Osteoblast (primary cell): ENCODE measurements at regions not wholly inside any gene's neighbourhood (a gene's known extent, or its start where the extent isn't known, plus 50 kb on each side); places are given as distances from the start of the nearest gene placed in this dataset.
A peak's percentile ranks its signal among the peaks of the same experiment; 100 is the strongest.

Experiments used
- DNase-seq: peaks from one replicate; pipeline ENCODE4 v3.0.0; 2011; ENCODE audit warnings: low spot score, mixed read lengths; ENCODE audit not compliant: insufficient read length; ENCODE audit errors: missing footprints
- H2AFZ ChIP-seq: 2 replicates; pipeline ENCODE4 v1.6.0; 2011; ENCODE audit warnings: mild to moderate bottlenecking, low read length
- H3K27ac ChIP-seq: 2 replicates; pipeline ENCODE4 v1.5.1; 2011; ENCODE audit warnings: mild to moderate bottlenecking, low read depth, low read length, moderate library complexity
- H3K27me3 ChIP-seq: 2 replicates; pipeline ENCODE4 v1.6.0; 2012; ENCODE audit warnings: mild to moderate bottlenecking, control low read depth, inconsistent platforms, low read length, moderate library complexity; ENCODE audit not compliant: insufficient read depth
- H3K36me3 ChIP-seq: 2 replicates; pipeline ENCODE4 v1.5.1; 2011; ENCODE audit warnings: mild to moderate bottlenecking, low read length, control low read depth, moderate library complexity; ENCODE audit not compliant: insufficient read depth
- H3K4me1 ChIP-seq: 2 replicates; pipeline ENCODE4 v1.5.1; 2011; ENCODE audit warnings: mild to moderate bottlenecking, low read length, control low read depth, moderate library complexity; ENCODE audit not compliant: insufficient read depth
- H3K4me2 ChIP-seq: 2 replicates; pipeline ENCODE4 v1.6.0; 2011; ENCODE audit warnings: mild to moderate bottlenecking, low read length; ENCODE audit not compliant: insufficient read depth
- H3K4me3 ChIP-seq: fragments of 200-600 bp; sonication (generic); 3 replicates; pipeline ENCODE4 v1.5.1; 2012; ENCODE audit warnings: mild to moderate bottlenecking, low read length, inconsistent platforms; ENCODE audit not compliant: insufficient read depth
- H3K79me2 ChIP-seq: 2 replicates; pipeline ENCODE4 v1.6.0; 2012; ENCODE audit warnings: mild to moderate bottlenecking, low read length, control low read depth, inconsistent platforms; ENCODE audit not compliant: insufficient read depth
- H3K9me3 ChIP-seq: 2 replicates; pipeline ENCODE4 v1.5.1; 2011; ENCODE audit warnings: low read depth, low read length, control low read depth
- H4K20me1 ChIP-seq: 2 replicates; pipeline ENCODE4 v1.6.0; 2012; ENCODE audit warnings: mild to moderate bottlenecking, low read length, control low read depth; ENCODE audit not compliant: insufficient read depth
- CTCF ChIP-seq: IDR thresholded peaks from 2 replicates; pipeline ENCODE4 v1.5.1; 2011; ENCODE audit warnings: mild to moderate bottlenecking, low read depth, low read length, moderate library complexity; ENCODE audit errors: extremely low read depth

GRCh38 chr5:54884195-54884536 lies 101.2 kb downstream of the ESM1 start:
- no peak for TF ChIP-seq CTCF
- Histone ChIP-seq H3K79me2 (no peaks in the 10 kb centered on the region), H3K36me3 (no peaks in the 10 kb centered on the region), H3K4me3 (peak overlapping the region; percentile 71), H4K20me1 (no peaks in the 10 kb centered on the region), H3K27ac (no peak overlapping the region), H3K4me1 (peaks cover 15% of the 10 kb centered on the region), H3K27me3 (peaks cover 8% of the 10 kb centered on the region), H3K9me3 (no peaks in the 10 kb centered on the region), H3K4me2 (peak overlapping the region; percentile 83), H2AFZ (no peak overlapping the region)
- no peak for DNase-seq

GRCh38 chr5:54883374-54884194 lies 101.8 kb downstream of the ESM1 start:
- H3K4me3 ChIP-seq, result peak overlapping the region; percentile 71
- peaks cover 8% of the 10 kb centered on the region for H3K27me3 ChIP-seq
- peak overlapping the region; percentile 83 for H3K4me2 ChIP-seq
- no peaks in the 10 kb centered on the region for H4K20me1 ChIP-seq
- no peaks in the 10 kb centered on the region for H3K9me3 ChIP-seq
- DNase-seq, result peak; percentile 90
- H3K79me2 ChIP-seq, result no peaks in the 10 kb centered on the region
- H3K4me1 ChIP-seq, result peaks cover 15% of the 10 kb centered on the region
- TF ChIP-seq CTCF, result no peak
- H3K27ac ChIP-seq, result no peak overlapping the region
- H2AFZ ChIP-seq, result peak overlapping the region; percentile 85
- H3K36me3 ChIP-seq, result no peaks in the 10 kb centered on the region

DNA sequence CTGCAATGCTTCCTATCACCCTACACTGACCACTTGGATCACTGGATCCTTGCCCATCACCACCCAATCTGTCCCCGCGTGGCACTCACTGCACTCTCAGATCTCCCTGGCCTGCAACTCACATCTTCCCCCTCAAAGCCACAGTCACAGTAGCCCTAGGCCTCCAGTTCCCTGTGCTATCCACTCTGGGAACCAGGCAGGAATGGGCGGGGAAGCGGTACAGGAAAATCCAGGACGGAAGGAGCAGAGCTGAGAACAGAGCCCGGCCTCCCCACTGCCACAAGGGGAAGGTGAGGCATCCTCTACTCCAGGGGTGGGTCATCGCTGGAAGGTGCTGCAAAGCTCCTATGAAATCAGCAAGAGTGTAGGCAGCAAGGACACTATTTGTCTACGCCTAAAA lies 102.6 kb downstream of the ESM1 start:
- no peaks in the 10 kb centered on the region for H3K79me2 ChIP-seq
- no peak for DNase-seq
- TF ChIP-seq CTCF, result no peak
- no peak overlapping the region for H3K27ac ChIP-seq
- peaks cover 8% of the 10 kb centered on the region for H3K27me3 ChIP-seq
- no peak overlapping the region for H2AFZ ChIP-seq
- H3K4me1 ChIP-seq, result peaks cover 15% of the 10 kb centered on the region
- H4K20me1 ChIP-seq, result no peaks in the 10 kb centered on the region
- H3K9me3 ChIP-seq, result no peaks in the 10 kb centered on the region
- H3K4me2 ChIP-seq, result peak overlapping the region; percentile 83
- H3K36me3 ChIP-seq, result no peaks in the 10 kb centered on the region
- no peak overlapping the region for H3K4me3 ChIP-seq

DNA sequence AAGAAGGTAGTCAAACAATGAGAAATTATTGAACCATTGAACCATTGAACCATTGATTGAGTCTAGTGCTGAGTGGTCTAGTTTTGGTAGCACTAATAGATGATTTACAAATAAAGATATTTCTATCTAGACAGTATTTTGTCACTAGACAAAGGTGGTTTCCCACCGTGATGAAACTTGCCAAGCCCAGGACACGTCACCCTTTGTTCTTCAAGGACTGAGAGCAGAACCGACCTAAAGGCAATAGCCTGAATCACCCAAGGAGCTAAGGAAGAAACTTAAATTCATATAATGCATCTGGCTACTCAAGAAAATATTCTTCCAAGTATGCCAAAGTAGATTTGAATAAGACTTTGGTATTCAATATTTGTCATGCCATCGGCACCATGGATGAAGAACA lies 103.3 kb downstream of the ESM1 start:
- no peaks in the 10 kb centered on the region for H4K20me1 ChIP-seq
- DNase-seq, result no peak
- H3K4me1 ChIP-seq, result peaks cover 15% of the 10 kb centered on the region
- no peak overlapping the region for H3K4me2 ChIP-seq
- peaks cover 8% of the 10 kb centered on the region for H3K27me3 ChIP-seq
- H3K27ac ChIP-seq, result no peak overlapping the region
- H3K4me3 ChIP-seq, result no peak overlapping the region
- no peaks in the 10 kb centered on the region for H3K79me2 ChIP-seq
- no peaks in the 10 kb centered on the region for H3K9me3 ChIP-seq
- TF ChIP-seq CTCF, result no peak
- H3K36me3 ChIP-seq, result no peaks in the 10 kb centered on the region
- no peak overlapping the region for H2AFZ ChIP-seq
